B cell (primary cell): ENCODE measurements at regions not wholly inside any gene's neighbourhood (a gene's known extent, or its start where the extent isn't known, plus 50 kb on each side); places are given as distances from the start of the nearest gene placed in this dataset.

ENCODE experiments used
- ATAC-seq: fragments of 200-7000 bp; cut with Tn5 transposase; one replicate; pipeline ENCODE4 v1.10.0; 2021; ENCODE audit warnings: low read depth, mild to moderate bottlenecking, moderate number of reproducible peaks, moderate library complexity
- CTCF ChIA-PET: fragments of 350-600 bp; sonication (Branson Sonifier 250); formaldehyde crosslinking; loops from one replicate; lab custom pipeline; 2021; ENCODE audit warnings: antibody characterized with exemption, inconsistent platforms; lab: Charles Lee
- POLR2A ChIA-PET: fragments of 350-600 bp; sonication (Branson Sonifier 250); formaldehyde crosslinking; loops from one replicate; lab custom pipeline; 2021; ENCODE audit warnings: antibody characterized with exemption; lab: Charles Lee
- DNase-seq: peaks from one replicate; pipeline ENCODE4 v3.0.0; 2013
- H2AFZ ChIP-seq: 2 replicates; pipeline ENCODE4 v1.6.1; 2012; ENCODE audit warnings: mild to moderate bottlenecking, low read depth, low read length; ENCODE audit not compliant: insufficient read depth, poor library complexity, severe bottlenecking
- H3K27ac ChIP-seq, 2 donors: 1 replicate in 1 of 2; 2 replicates in 1 of 2; pipeline ENCODE4 v1.5.1; 2012 to 2013; ENCODE audit warnings: low read length in 2 of 2, mild to moderate bottlenecking in 2 of 2, moderate library complexity in 1 of 2
- H3K27me3 ChIP-seq, 4 experiments: fragments of 200-600 bp in 1 of 4; sonication (generic) in 1 of 4; replicated peaks in 1 of 4; 1 replicate in 2 of 4; 2 replicates in 2 of 4; pipeline versions ENCODE4 v1.6.1 to v1.7.0; 2013 to 2016; ENCODE audit warnings: low read length in 3 of 4, mild to moderate bottlenecking in 2 of 4, mixed read lengths in 1 of 4, moderate library complexity in 1 of 4; ENCODE audit not compliant: insufficient read depth in 4 of 4, control insufficient read depth in 3 of 4; ENCODE audit errors: control extremely low read depth in 1 of 4
- H3K36me3 ChIP-seq, 2 experiments: replicated peaks in 1 of 2; 1 replicate in 1 of 2; 2 replicates in 1 of 2; pipeline versions ENCODE4 v1.6.1 to v1.7.1; 2013; ENCODE audit warnings: low read length in 1 of 2; ENCODE audit not compliant: insufficient read depth in 2 of 2, control insufficient read depth in 1 of 2; ENCODE audit errors: control extremely low read depth in 1 of 2, extremely low read depth in 1 of 2
- H3K4me1 ChIP-seq, 2 donors: fragments of 200-600 bp in 1 of 2; sonication (generic) in 1 of 2; 1 replicate in 1 of 2; 2 replicates in 1 of 2; pipeline versions ENCODE4 v1.5.1 to v1.6.1; 2013 to 2017; ENCODE audit warnings: low read length in 2 of 2; ENCODE audit not compliant: control insufficient read depth in 2 of 2, insufficient read depth in 2 of 2
- H3K4me2 ChIP-seq: replicated peaks from 2 replicates; pipeline ENCODE3; 2012; ENCODE audit warnings: mild to moderate bottlenecking, low read depth, low read length; ENCODE audit not compliant: poor library complexity, severe bottlenecking
- H3K4me3 ChIP-seq, 5 experiments: fragments of 200-600 bp in 1 of 5; sonication (generic) in 1 of 5; 1 replicate in 3 of 5; 2 replicates in 2 of 5; pipeline versions ENCODE4 v1.5.1 to v1.7.0; 2011 to 2016; ENCODE audit warnings: low read length in 4 of 5, mild to moderate bottlenecking in 4 of 5, low read depth in 2 of 5, control low read depth in 1 of 5, moderate library complexity in 1 of 5; ENCODE audit not compliant: insufficient read depth in 1 of 5; ENCODE audit errors: control extremely low read depth in 1 of 5, extremely low read depth in 1 of 5
- H3K79me2 ChIP-seq: fragments of 200-600 bp; sonication (generic); one replicate; pipeline ENCODE4 v1.6.0; 2016; ENCODE audit warnings: low read length; ENCODE audit not compliant: control insufficient read depth, insufficient read depth
- H3K9ac ChIP-seq: fragments of 200-600 bp; sonication (generic); 2 replicates; pipeline ENCODE4 v1.6.1; 2017; ENCODE audit warnings: mild to moderate bottlenecking, low read length, moderate library complexity
- H3K9me3 ChIP-seq, 3 donors: one replicate each; pipeline versions ENCODE4 v1.6.1 to v1.7.1; 2013; ENCODE audit warnings: low read length in 2 of 3; ENCODE audit not compliant: control insufficient read depth in 2 of 3, insufficient read depth in 1 of 3; ENCODE audit errors: control extremely low read depth in 1 of 3
- H4K20me1 ChIP-seq: 2 replicates; pipeline ENCODE4 v1.6.0; 2012; ENCODE audit warnings: mild to moderate bottlenecking, low read length; ENCODE audit not compliant: insufficient read depth, control insufficient read depth, poor library complexity, severe bottlenecking
- H3K27ac Mint-ChIP-seq: one replicate; pipeline ENCODE4 v1.8.0; 2021; ENCODE audit warnings: mixed read lengths
- H3K27me3 Mint-ChIP-seq: one replicate; pipeline ENCODE4 v1.8.0; 2021; ENCODE audit warnings: mixed read lengths
- H3K4me1 Mint-ChIP-seq: one replicate; pipeline ENCODE4 v1.8.0; 2021; ENCODE audit warnings: mixed read lengths
- H3K4me3 Mint-ChIP-seq: one replicate; pipeline ENCODE4 v1.8.0; 2021; ENCODE audit warnings: mixed read lengths
- H3K9me3 Mint-ChIP-seq: one replicate; pipeline ENCODE4 v1.8.0; 2022; ENCODE audit warnings: mixed read lengths; ENCODE audit not compliant: insufficient read depth
- CTCF ChIP-seq: fragments of 200-600 bp; IDR thresholded peaks from one replicate; pipeline ENCODE4 v1.8.0; 2022; ENCODE audit warnings: antibody characterized with exemption, mild to moderate bottlenecking
- EZH2 ChIP-seq: IDR thresholded peaks from 2 replicates; pipeline ENCODE4 v1.6.1; 2012; ENCODE audit warnings: borderline replicate concordance, low read depth, mild to moderate bottlenecking, moderate library complexity, low read length; ENCODE audit not compliant: insufficient read depth, poor library complexity, severe bottlenecking
- WGBS: methylation state at CpG from one replicate; pipeline ENCODE4 v1.1.5; 2013; ENCODE audit warnings: missing lambda C conversion rate; ENCODE audit not compliant: insufficient coverage; 5-methylcytosine and 5-hydroxymethylcytosine counted together
- intact Hi-C: fragments of 100-400 bp; cut with micrococcal nuclease; formaldehyde crosslinking; loops from one replicate; pipeline ENCODE4 v1.10.0; 2022

DNA sequence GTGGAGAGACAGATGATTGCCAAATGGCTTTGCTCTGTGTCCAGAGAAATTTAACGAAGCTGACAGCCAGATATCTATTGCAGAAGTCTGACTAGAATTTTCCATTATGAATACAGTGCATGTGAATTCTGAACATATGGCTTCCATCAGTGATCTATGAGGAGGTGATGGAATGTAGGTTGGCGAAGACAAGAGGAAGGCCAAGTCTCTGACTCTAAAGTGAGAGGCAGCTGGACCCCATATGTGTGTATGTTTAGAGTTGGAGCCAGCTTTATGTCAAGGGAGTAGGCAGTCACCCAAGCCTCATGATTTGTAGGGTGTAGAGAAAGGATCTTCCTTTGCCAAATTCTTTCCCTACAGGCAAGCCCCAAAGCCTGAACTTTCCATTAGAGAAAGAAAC is 76.2 kb upstream of the TEX13D start:
- no peaks in the 10 kb centered on the region for H3K9me3 ChIP-seq
- ATAC-seq (no peak), DNase-seq (no peak)
- no peaks in the 10 kb centered on the region for H3K27me3 ChIP-seq
- no peak for TF ChIP-seq EZH2
- no peak for TF ChIP-seq CTCF
- ChIA-PET CTCF (no interaction called here), POLR2A (no interaction called here)
- Mint-ChIP-seq H3K27ac (no peak overlapping the region), H3K27me3 (no peaks in the 10 kb centered on the region), H3K4me3 (no peak overlapping the region), H3K4me1 (no peaks in the 10 kb centered on the region), H3K9me3 (no peaks in the 10 kb centered on the region)
- H3K4me3 ChIP-seq = no peak overlapping the region
- 100% methylated on average over 1 of the region's 2 CpGs for WGBS
- no peaks in the 10 kb centered on the region for H3K4me1 ChIP-seq
- no peak overlapping the region for H3K27ac ChIP-seq
- H4K20me1 ChIP-seq = no peaks in the 10 kb centered on the region
- intact Hi-C loops = no loop called here
- H3K4me2 ChIP-seq = no peak overlapping the region
- no peaks in the 10 kb centered on the region for H3K36me3 ChIP-seq
- H3K79me2 ChIP-seq = no peaks in the 10 kb centered on the region
- no peak overlapping the region for H2AFZ ChIP-seq
- H3K9ac ChIP-seq = no peak overlapping the region

- CTCF ChIA-PET = no interaction called here
- no peak overlapping the region for H3K4me3 ChIP-seq
- Mint-ChIP-seq H3K4me3 (no peak overlapping the region), H3K9me3 (no peaks in the 10 kb centered on the region), H3K27me3 (no peaks in the 10 kb centered on the region), H3K27ac (no peak overlapping the region), H3K4me1 (no peaks in the 10 kb centered on the region)
- no peaks in the 10 kb centered on the region for H4K20me1 ChIP-seq
- H3K4me1 ChIP-seq = no peaks in the 10 kb centered on the region
- H3K9me3 ChIP-seq = no peaks in the 10 kb centered on the region
- no peaks in the 10 kb centered on the region for H3K79me2 ChIP-seq
- no peak overlapping the region for H3K27ac ChIP-seq
- no peaks in the 10 kb centered on the region for H3K27me3 ChIP-seq
- DNase-seq (no peak), ATAC-seq (no peak)
- TF ChIP-seq EZH2 (no peak), CTCF (no peak)
- WGBS = no CpG with 5 or more reads among the region's 3 CpGs
- H3K9ac ChIP-seq = no peak overlapping the region
- no peak overlapping the region for H3K4me2 ChIP-seq
- no peaks in the 10 kb centered on the region for H3K36me3 ChIP-seq
- intact Hi-C loops = no loop called here
- no peak overlapping the region for H2AFZ ChIP-seq
- POLR2A ChIA-PET = no interaction called here
Measured at GRCh38 chrX:124256629-124257380, 75.7 kb upstream of the TEX13D start.
